ENCODE measurements at regions not wholly inside any gene's neighbourhood (a gene's known extent, or its start where the extent isn't known, plus 50 kb on each side); places are given as distances from the start of the nearest gene placed in this dataset.

- DNase-seq (ENCODE audit: low read depth): no peak
- H3K4me3 ChIP-seq (ENCODE audit: low read depth, low read length): no peak overlapping the region
- TF ChIP-seq CTCF (conservative IDR thresholded peaks at IDR 0.05; ENCODE audit: low read depth, low read length): no peak
Observed at GRCh38 chr2:75936311-75936710, 225.6 kb upstream of the GCFC2 start.

GRCh38 chr2:75932996-75933395 lies 222.3 kb upstream of the GCFC2 start:
- H3K4me3 ChIP-seq (ENCODE audit: low read depth, low read length): no peak overlapping the region
- no peak for DNase-seq (ENCODE audit: low read depth)
- TF ChIP-seq CTCF (conservative IDR thresholded peaks at IDR 0.05; ENCODE audit: low read depth, low read length): no peak

- no peak for TF ChIP-seq CTCF (conservative IDR thresholded peaks at IDR 0.05; ENCODE audit: low read depth, low read length)
- H3K4me3 ChIP-seq (ENCODE audit: low read depth, low read length): no peak overlapping the region
- no peak for DNase-seq (ENCODE audit: low read depth)
Observed at GRCh38 chr2:75928093-75928492, 217.4 kb upstream of the GCFC2 start.

GRCh38 chr2:75925331-75926024 lies 214.8 kb upstream of the GCFC2 start:
- no peak for TF ChIP-seq CTCF (conservative IDR thresholded peaks at IDR 0.05; ENCODE audit: low read depth, low read length)
- H3K4me3 ChIP-seq (ENCODE audit: low read depth, low read length): no peak overlapping the region
- DNase-seq (ENCODE audit: low read depth): no peak

GRCh38 chr2:75922191-75922590 lies 211.5 kb upstream of the GCFC2 start:
- DNase-seq (ENCODE audit: low read depth): no peak
- no peak overlapping the region for H3K4me3 ChIP-seq (ENCODE audit: low read depth, low read length)
- no peak for TF ChIP-seq CTCF (conservative IDR thresholded peaks at IDR 0.05; ENCODE audit: low read depth, low read length)

- DNase-seq (ENCODE audit: low read depth): no peak
- no peak for TF ChIP-seq CTCF (conservative IDR thresholded peaks at IDR 0.05; ENCODE audit: low read depth, low read length)
- no peak overlapping the region for H3K4me3 ChIP-seq (ENCODE audit: low read depth, low read length)
Observed at GRCh38 chr2:75920859-75921551, 210.3 kb upstream of the GCFC2 start.
